ENCODE measurements at regions not wholly inside any gene's neighbourhood (a gene's known extent, or its start where the extent isn't known, plus 50 kb on each side); places are given as distances from the start of the nearest gene placed in this dataset.

DNA sequence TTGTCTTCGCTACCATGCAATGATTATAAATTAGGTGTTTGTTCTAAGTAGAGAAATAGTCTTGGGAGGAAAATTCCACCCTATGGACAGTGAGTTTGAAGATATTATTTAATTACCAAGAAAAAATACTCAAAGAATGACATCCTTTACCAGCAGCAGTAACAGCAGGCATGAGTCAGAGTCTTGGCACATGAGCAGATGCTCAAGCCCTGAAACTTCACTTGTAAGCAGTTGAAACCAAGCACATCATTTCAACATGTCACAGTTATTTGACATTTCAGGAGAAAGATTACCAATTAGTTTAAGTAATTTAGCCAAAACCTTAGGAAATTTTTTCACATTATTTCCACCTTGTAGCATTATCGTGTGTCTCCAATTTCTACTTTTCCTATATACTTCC lies 99.2 kb downstream of the C12orf50 start:
- no peak for DNase-seq (ENCODE audit: low spot score)

DNA sequence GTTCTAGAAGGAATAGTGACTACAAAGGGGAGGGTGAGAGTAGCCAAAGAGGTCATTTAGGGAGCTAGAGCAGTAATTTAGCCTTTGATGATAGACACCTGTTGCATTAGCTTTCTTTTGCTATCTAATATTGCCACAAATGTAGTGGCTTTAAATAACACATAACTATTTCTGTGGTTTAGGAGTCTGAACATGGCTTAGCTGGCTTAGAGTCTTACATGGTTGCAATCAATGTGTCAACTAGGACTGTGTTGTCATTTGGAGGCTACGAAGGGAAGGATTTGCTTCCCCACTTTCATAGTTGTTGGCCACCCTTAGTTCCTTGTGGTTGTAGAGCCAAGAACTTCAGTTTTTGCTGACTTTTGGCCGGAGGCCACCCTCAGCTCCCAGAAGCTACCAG lies 99.9 kb downstream of the C12orf50 start:
- no peak for DNase-seq (ENCODE audit: low spot score)

GRCh38 chr12:87928031-87928430 lies 101.2 kb downstream of the C12orf50 start:
- no peak for DNase-seq (ENCODE audit: low spot score)

DNA sequence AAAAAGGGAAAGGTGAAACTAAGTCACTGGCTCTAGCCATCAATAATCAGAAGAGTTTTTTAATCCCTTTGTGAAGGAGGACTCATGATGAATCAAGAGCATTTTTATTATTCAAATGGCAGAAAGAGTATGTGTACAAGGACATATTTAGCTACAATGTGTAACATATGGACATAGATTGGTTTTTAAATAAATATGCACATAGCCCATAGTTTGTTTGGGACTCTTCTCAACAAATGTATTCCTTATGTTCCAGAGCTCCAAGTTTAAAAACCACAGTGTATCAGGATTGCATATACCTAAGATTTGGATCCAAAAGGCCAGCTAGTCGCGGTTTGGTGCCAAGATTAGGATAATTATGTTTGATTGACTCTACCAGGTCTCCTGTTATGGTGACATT lies 104.2 kb downstream of the C12orf50 start:
- no peak for DNase-seq (ENCODE audit: low spot score)

- DNase-seq (ENCODE audit: low spot score): no peak
Observed at GRCh38 chr12:87924149-87924548, 105.1 kb downstream of the C12orf50 start.

- DNase-seq (ENCODE audit: low spot score): no peak
Observed at GRCh38 chr12:87923361-87923760, 105.8 kb downstream of the C12orf50 start.

- DNase-seq (ENCODE audit: low spot score): no peak
Observed at GRCh38 chr12:87922736-87923135, 106.5 kb downstream of the C12orf50 start.

DNA sequence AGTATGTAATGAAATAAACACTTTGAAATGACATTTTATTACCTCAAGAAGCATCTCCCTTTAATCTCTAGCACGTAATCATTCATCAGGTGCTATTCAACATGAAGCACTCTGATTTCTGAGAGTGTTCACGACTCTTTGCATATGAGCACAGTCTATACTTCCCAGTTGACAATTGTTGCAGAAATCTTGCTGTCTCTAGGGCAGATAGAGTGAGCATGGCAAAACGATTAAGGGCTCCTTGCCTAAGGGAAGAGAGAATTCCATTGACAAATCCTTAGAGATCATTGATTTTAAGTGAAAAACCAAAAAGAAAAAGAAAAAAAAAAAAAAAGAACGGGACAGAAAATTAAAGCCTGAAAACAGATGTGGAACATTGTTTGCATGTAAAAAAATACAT lies 107.6 kb downstream of the C12orf50 start:
- no peak for DNase-seq (ENCODE audit: low spot score)

GRCh38 chr12:87920139-87920538 lies 109.1 kb downstream of the C12orf50 start:
- DNase-seq (ENCODE audit: low spot score): no peak

DNA sequence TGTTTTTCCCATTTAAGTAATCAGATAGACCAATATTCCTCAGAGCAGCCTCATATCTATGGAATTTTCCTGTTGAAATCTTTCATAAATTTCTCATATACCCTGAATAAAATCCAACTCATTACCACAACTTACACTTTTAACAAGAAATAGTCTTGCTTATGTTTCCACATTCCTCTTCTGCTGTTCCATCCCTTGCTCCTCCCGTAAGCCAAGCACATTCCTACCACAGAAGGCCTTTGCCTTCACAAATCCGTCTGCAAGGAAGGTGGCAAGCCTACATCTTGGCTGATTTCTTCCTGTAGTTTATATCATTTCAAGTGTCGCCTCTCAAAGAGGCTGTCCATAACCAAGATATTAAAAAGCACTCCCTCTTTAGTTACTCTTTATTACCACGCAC lies 127.7 kb downstream of the C12orf50 start:
- no peak for DNase-seq (ENCODE audit: low spot score)

GRCh38 chr12:87897662-87898061 lies 131.5 kb downstream of the C12orf50 start:
- no peak for DNase-seq (ENCODE audit: low spot score)

- DNase-seq (ENCODE audit: low spot score): no peak
Observed at GRCh38 chr12:87883806-87884205, 145.4 kb downstream of the C12orf50 start.

DNA sequence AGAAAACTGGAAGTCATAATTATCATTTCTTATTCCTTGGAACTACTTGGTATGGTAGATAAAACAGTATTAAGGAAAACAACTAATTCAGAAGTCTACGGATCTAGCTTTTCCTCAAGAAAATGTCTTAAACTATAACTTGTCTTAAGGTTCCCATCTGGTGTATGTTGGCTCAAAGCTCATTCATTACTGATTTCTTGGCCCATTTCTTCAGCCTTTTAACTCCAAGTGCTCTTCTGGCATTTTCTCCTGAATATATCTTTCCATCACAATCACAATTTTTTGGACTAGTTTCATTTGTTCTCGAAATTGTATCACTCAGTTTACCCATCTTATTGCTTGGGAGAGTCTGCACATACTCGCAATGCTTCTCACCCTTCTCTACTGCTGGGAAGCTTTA lies 150.1 kb downstream of the C12orf50 start:
- DNase-seq (ENCODE audit: low spot score): no peak

GRCh38 chr12:87870493-87871460 lies 158.4 kb downstream of the C12orf50 start:
- no peak for DNase-seq (ENCODE audit: low spot score)

DNA sequence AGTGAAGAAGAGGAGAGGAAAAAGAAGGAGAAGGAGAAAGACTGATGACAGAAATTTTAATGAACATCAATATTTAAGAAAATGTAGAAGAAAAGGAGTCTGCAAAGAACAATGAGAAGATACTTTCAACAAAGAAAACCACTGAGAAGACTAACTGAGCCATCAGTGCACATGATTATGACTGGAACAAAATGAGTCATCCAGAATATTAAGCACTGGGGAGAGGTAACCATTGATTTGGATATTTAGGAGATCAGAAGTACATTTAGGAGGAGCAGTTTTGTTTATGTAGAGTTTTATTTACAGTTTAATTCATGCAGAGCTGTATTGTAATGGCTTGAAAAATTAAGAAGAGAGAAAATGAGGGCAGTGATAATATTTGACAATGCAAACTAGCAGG lies 159.1 kb downstream of the C12orf50 start:
- DNase-seq (ENCODE audit: low spot score): no peak

GRCh38 chr12:87866578-87867292 lies 162.5 kb downstream of the C12orf50 start:
- peak; percentile 51 for DNase-seq (ENCODE audit: low spot score)

- DNase-seq (ENCODE audit: low spot score): no peak
Observed at GRCh38 chr12:87861791-87862190, 167.4 kb downstream of the C12orf50 start.

- no peak for DNase-seq (ENCODE audit: low spot score)
Observed at GRCh38 chr12:87853448-87854003, 175.7 kb downstream of the C12orf50 start.

GRCh38 chr12:87849074-87849473 lies 180.1 kb downstream of the C12orf50 start:
- no peak for DNase-seq (ENCODE audit: low spot score)

GRCh38 chr12:87848248-87848868 lies 180.8 kb downstream of the C12orf50 start:
- peak; percentile 71 for DNase-seq (ENCODE audit: low spot score)

- no peak for DNase-seq (ENCODE audit: low spot score)
Observed at GRCh38 chr12:87847147-87847546, 182.1 kb downstream of the C12orf50 start.

DNA sequence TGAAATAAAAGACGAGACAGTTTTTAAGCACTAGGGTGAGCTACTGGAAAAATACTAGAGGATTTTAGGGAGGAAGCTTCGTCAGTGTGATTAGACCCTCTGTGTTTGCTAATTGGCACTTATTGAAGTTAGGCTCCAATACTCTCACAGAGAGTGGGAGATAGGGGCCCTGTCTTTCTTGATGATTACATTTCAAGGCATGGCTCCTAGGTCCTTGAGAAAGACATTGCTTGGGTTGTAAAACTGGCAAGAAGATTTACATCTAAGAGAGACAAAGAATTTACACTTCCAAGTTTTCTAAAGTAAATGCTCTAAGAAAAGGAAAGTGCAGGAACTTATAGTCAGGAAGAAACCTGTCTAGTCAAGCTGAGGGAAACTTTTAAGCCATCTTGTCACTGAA lies 183.2 kb downstream of the C12orf50 start:
- DNase-seq (ENCODE audit: low spot score): no peak

Measured in NAMALWA (cell line).